KBM-7 (cell line): ENCODE measurements at regions not wholly inside any gene's neighbourhood (a gene's known extent, or its start where the extent isn't known, plus 50 kb on each side); places are given as distances from the start of the nearest gene placed in this dataset.
"Not testable (repeated sequence)": the region's sequence is repeated elsewhere in the genome, so short reads cannot be mapped to it uniquely, and the experiment has no call there.

Experiments
- DNase-seq: peaks from one replicate; pipeline ENCODE4 v3.0.0-alpha.2; 2015
- in situ Hi-C: fragments of 300-500 bp; cut with MboI; formaldehyde crosslinking; loops from 2 replicates; pipeline ENCODE4 v1.14.3; 2020; ENCODE audit warnings: low sequenced_read_pairs, low pct_unique_long_range_greater_than_20kb, mixed read lengths

GRCh38 chr17:30731210-30732132 is 93.0 kb downstream of the CRLF3 start:
- DNase-seq, result peak; percentile 95
- in situ Hi-C loops, result not testable (repeated sequence)

GRCh38 chr17:30730837-30731209 is 93.7 kb downstream of the CRLF3 start:
- DNase-seq, in situ Hi-C loops: not testable (repeated sequence)

DNA sequence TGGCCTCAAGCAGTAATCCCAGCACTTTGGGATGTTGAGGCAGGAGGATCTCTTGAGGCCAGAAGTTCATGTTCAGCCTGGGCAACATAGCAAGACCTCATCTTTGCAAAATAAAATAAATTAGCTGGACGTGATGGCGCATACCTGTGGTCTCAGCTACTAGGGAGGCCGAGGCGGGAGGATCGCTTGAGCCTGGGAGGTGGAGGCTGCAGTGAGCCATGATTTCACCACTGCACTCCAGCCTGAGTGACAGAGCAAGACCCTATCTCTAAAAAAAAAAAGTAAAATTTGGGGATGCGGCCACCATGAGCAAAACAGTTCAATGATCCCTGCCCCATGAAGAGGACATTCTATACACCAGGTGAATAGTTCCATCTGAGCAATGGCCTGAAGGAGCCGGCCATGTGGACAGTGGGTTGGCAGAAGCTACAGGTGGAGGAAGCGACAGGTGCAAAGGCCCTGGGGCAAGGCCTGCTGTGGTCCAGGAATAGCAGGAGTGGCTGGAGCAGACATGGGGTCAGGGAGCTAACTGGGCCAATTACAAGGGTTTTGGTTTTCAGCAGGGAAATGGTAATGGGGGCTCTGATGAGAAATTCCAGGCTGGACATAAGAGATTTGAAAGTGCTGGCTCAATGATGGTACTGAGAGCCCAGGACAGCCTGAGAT is 94.2 kb downstream of the CRLF3 start:
- in situ Hi-C loops, DNase-seq: not testable (repeated sequence)

- DNase-seq, in situ Hi-C loops: not testable (repeated sequence)
These were observed 94.9 kb downstream of the CRLF3 start for GRCh38 chr17:30729471-30730170.

DNA sequence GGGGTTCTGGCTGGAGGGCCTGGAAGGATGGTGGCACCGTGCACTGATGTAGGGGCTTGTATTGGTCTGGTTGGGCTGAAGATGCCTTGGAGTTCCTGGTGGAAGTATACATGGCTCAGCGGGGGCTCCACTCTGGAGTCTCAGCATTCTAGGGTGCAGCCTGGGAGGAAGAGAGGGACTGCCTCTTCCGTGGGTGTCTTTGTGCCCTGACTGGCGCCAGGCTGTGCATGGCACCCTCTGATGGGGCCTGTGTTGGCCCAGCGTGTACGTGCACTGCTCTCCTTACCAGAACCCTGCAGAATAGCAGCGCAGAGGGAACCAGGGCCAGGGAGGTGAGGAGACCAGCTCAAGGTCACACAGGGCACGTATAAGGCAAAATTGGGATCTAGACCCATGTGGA is 97.0 kb downstream of the CRLF3 start:
- DNase-seq, in situ Hi-C loops: not testable (repeated sequence)

GRCh38 chr17:30726734-30727133 is 97.8 kb downstream of the CRLF3 start:
- DNase-seq, in situ Hi-C loops: not testable (repeated sequence)

DNA sequence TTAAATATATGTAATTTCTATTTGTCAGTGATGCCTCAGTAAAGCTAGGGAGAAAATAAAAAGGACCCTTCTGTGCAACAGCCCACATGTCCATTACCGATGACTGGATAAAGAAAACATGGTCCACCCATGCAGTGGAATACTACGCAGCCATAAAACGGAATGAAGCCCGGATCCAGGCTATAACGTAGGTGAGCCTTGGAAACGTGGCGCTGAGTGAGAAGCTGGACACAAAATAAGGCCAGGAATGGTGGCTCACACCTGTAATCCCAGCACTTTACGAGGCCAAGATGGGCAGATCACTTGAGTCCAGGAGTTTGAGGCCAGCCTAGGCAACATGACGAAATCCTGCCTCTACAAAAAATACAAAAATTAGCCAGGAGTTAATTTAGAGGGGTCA is 98.2 kb downstream of the CRLF3 start:
- DNase-seq, in situ Hi-C loops: not testable (repeated sequence)

- in situ Hi-C loops, DNase-seq: not testable (repeated sequence)
These were observed 100.3 kb downstream of the CRLF3 start for GRCh38 chr17:30724034-30724650.

- DNase-seq, in situ Hi-C loops: not testable (repeated sequence)
These were observed 102.2 kb downstream of the CRLF3 start for GRCh38 chr17:30722114-30722780.

- in situ Hi-C loops, DNase-seq: not testable (repeated sequence)
These were observed 103.5 kb downstream of the CRLF3 start for GRCh38 chr17:30720971-30721370.

DNA sequence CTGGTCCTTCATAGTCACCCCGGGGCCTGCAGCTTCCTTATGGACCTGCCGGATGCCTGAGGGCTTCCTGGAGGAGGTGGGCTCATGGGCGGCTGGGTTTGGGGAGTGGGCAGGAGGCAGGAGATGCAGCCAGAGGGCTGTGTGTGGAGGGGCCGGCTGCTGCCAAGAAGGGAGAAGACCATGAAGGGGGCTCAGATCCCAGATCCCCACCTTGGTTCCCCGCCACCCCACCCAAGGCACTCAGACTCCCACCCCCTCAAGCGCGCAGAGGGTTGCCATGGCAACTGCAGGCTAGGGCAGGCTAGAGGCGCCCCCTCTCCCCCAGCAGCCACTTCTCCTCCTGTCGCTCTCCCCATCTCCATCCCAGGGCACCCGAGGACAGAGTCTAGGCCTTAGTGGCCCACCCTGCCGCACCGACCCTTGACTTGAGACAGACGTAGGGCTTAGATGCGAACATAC is 104.5 kb downstream of the CRLF3 start:
- DNase-seq, result no peak
- in situ Hi-C loops, result no loop called here

DNA sequence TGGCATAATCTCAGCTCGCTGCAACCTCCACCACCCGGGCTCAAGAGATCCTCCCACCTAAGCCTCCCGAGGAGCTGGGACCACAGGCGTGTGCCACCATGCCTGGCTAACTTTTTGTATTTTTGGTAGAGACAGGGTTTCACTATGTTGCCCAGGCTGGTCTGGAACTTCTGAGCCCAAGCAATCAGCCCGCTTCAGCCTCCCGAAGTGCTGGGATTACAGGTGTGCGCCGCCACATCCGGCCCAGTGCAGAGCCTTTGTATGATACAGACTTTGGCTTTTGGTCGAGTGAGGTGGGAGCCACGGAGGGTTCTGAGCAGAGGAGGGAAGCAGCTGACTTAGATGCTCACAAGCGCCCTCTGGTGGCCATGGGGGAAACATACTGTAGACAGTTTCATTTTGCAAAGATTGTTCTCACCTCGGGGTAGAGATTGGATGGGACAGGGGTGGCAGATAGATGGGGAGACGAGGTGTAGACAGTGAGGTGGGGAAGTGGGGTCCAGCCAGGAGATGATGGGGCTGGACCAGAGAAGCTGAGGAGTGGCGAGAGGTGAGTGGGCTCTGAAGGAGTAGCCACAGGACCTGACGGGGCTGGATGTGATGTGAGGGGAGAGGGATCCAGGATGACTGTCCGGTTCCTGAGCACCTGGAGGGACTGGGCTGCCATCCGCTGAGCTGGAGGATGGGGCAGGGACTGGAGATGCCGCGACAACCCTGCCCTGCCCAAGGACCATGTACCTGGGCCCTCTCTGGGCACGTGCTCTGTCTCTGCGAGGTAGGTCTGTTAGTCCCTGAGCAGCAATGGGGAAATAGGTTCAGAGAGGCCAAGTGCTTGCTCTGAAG is 105.1 kb downstream of the CRLF3 start:
- in situ Hi-C loops, result not testable (repeated sequence)

GRCh38 chr17:30718691-30719090 is 105.8 kb downstream of the CRLF3 start:
- in situ Hi-C loops, result not testable (repeated sequence)

More for the DNA sequence above, 105.1 kb downstream of the CRLF3 start:
- DNase-seq, result peak; percentile 65

GRCh38 chr17:30718099-30718447 is 106.4 kb downstream of the CRLF3 start:
- DNase-seq, in situ Hi-C loops: not testable (repeated sequence)

More at GRCh38 chr17:30718691-30719090, 105.8 kb downstream of the CRLF3 start:
- DNase-seq, result not testable (repeated sequence)

DNA sequence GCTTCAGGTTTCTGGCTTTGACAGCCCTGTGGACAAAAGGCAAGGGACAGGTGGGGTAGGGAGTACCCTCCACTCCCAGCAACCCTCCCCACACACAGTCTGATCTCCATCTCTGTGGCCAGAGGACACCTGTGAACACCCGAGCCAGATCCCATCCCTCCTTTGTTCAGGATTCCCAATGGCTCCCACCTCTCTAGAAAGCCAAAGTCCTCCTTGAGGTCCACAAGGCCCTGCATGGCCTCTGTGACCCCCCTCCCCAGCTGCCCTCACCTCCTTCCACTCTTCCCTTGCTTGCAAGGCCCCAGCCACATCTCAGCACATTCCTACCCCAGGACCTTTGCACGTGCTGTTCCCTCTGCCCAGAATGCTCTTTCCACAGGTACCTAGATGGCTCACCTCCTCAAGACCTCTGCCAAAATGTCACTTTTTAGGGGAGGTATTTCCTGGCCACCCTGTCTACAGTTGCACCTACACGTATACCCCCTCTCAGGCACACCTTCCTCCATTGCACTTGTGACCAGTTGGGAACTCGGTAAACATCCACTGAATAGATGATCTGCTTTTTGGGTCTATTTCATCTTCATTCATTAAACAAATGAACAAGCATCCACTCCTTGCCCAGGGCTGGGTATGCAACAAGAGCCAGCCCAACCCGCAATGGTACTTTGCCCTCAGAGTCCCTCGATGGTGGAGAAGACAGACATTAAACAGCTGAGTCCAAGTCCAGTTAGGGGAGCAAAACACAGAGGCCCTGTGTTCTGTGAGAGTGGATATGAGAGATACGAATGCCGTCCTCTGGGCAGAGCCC is 107.0 kb downstream of the CRLF3 start:
- in situ Hi-C loops, result no loop called here

DNA sequence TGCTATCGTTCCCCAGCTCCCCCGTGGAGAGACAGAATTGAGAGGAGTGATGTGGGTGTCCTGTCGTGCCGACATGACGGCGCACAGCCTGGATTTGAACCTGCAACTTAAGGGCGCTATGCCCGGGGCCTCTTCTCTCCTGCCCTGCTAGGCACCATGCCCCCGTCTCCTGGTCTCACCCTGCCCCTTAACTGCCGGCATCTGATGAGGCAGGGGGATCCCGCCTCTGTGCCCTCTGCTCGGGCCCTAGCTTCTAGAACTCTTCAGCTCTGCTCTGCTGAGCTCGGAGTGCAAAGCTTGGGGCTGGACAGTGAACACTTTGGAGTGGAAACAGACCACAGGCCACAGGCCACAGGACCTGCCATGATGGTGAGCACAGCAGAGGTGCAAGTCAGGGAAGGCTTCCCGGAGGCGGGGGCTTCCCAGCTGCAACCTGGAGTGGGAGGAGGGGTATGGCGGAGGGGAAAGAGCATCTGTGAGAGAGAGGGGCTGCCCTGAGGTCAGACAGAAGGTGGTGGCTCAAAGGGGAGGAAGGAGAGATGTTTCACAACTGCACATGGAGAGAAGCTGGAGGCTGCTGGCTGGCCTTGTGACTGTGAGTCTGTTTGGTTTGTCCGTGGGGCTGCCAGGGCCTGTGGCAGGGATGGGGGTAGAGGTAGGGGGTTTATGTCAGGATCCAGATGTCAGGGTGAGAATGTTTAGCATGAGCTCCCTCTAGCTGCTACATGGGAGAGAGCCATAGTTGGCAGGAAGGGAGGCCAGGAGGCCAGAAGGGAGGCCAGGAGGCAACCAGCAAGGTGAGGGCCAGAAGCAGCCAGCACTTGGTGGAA is 107.8 kb downstream of the CRLF3 start:
- in situ Hi-C loops, result no loop called here
- peak; percentile 47 for DNase-seq

More for the DNA sequence above, 107.0 kb downstream of the CRLF3 start:
- no peak for DNase-seq
